WTC11 (cell line): ENCODE measurements at regions not wholly inside any gene's neighbourhood (a gene's known extent, or its start where the extent isn't known, plus 50 kb on each side); places are given as distances from the start of the nearest gene placed in this dataset.

ENCODE experiments used
- ATAC-seq: fragments of 200-7000 bp; cut with Tn5 transposase; 2 replicates; pipeline ENCODE4 v1.10.0; 2021; ENCODE audit warnings: mild to moderate bottlenecking, moderate library complexity
- CTCF ChIA-PET: fragments of 300-600 bp; sonication (Branson Sonifier 250); formaldehyde crosslinking; loops from one replicate; lab custom pipeline; 2021; ENCODE audit warnings: antibody characterized with exemption; lab: Charles Lee
- POLR2A ChIA-PET: fragments of 350-600 bp; sonication (Branson Sonifier 250); formaldehyde crosslinking; loops from one replicate; lab custom pipeline; 2021; ENCODE audit warnings: antibody characterized with exemption; lab: Charles Lee
- DNase-seq: peaks from one replicate; pipeline ENCODE4 v3.0.0; 2021; ENCODE audit warnings: low spot score
- H3K27ac Mint-ChIP-seq: 2 replicates; pipeline ENCODE4 v1.8.0; 2021; ENCODE audit warnings: mixed read lengths
- H3K27me3 Mint-ChIP-seq: 2 replicates; pipeline ENCODE4 v1.8.0; 2021; ENCODE audit warnings: low read depth, mild to moderate bottlenecking, moderate library complexity, mixed read lengths
- H3K36me3 Mint-ChIP-seq: 2 replicates; pipeline ENCODE4 v1.8.0; 2021; ENCODE audit warnings: mixed read lengths
- H3K4me1 Mint-ChIP-seq: 2 replicates; pipeline ENCODE4 v1.8.0; 2022; ENCODE audit warnings: mixed read lengths
- H3K4me3 Mint-ChIP-seq: 2 replicates; pipeline ENCODE4 v1.8.0; 2021; ENCODE audit warnings: mild to moderate bottlenecking, moderate library complexity, mixed read lengths
- H3K9me3 Mint-ChIP-seq: 2 replicates; pipeline ENCODE4 v1.8.0; 2021; ENCODE audit warnings: mixed read lengths
- ATF6 ChIP-seq: sonication (generic); formaldehyde crosslinking; IDR thresholded peaks from 2 replicates; pipeline ENCODE4 v1.8.1; 2023; ENCODE audit warnings: mild to moderate bottlenecking, missing genetic modification reagents
- CREB1 ChIP-seq: sonication (generic); formaldehyde crosslinking; IDR thresholded peaks from 2 replicates; pipeline ENCODE4 v1.8.0; 2023; ENCODE audit warnings: mild to moderate bottlenecking, missing genetic modification reagents
- CREM ChIP-seq: sonication (generic); formaldehyde crosslinking; IDR thresholded peaks from 2 replicates; pipeline ENCODE4 v1.8.1; 2022; ENCODE audit warnings: mild to moderate bottlenecking, missing genetic modification reagents, moderate library complexity
- ESRRA ChIP-seq: sonication (generic); formaldehyde crosslinking; IDR thresholded peaks from 2 replicates; pipeline ENCODE4 v1.8.1; 2022; ENCODE audit warnings: mild to moderate bottlenecking, missing genetic modification reagents, borderline replicate concordance
- ETV6 ChIP-seq: sonication (generic); formaldehyde crosslinking; IDR thresholded peaks from 2 replicates; pipeline ENCODE4 v1.8.1; 2022; ENCODE audit warnings: mild to moderate bottlenecking, missing genetic modification reagents
- IRF2 ChIP-seq: sonication (generic); formaldehyde crosslinking; IDR thresholded peaks from 2 replicates; pipeline ENCODE4 v1.8.0; 2022; ENCODE audit warnings: low read depth, missing genetic modification reagents, borderline replicate concordance
- MLX ChIP-seq: sonication (generic); formaldehyde crosslinking; IDR thresholded peaks from 2 replicates; pipeline ENCODE4 v1.8.1; 2023; ENCODE audit warnings: mild to moderate bottlenecking, missing genetic modification reagents, moderate library complexity
- NR2C2 ChIP-seq: sonication (generic); formaldehyde crosslinking; IDR thresholded peaks from 2 replicates; pipeline ENCODE4 v1.8.0; 2022; ENCODE audit warnings: mild to moderate bottlenecking, missing genetic modification reagents
- PRDM15 ChIP-seq: sonication (generic); formaldehyde crosslinking; IDR thresholded peaks from 2 replicates; pipeline ENCODE4 v1.8.0; 2022; ENCODE audit warnings: missing genetic modification reagents
- TEAD1 ChIP-seq: sonication (generic); formaldehyde crosslinking; IDR thresholded peaks from 2 replicates; pipeline ENCODE4 v1.8.0; 2022; ENCODE audit warnings: mild to moderate bottlenecking, missing genetic modification reagents
- TEAD4 ChIP-seq: sonication (generic); formaldehyde crosslinking; IDR thresholded peaks from 2 replicates; pipeline ENCODE4 v1.8.0; 2022; ENCODE audit warnings: mild to moderate bottlenecking, missing genetic modification reagents
- ZNF317 ChIP-seq: sonication (generic); formaldehyde crosslinking; IDR thresholded peaks from 2 replicates; pipeline ENCODE4 v1.8.1; 2023; ENCODE audit warnings: low read depth, mild to moderate bottlenecking, moderate library complexity, missing genetic modification reagents, borderline replicate concordance
- ZNF425 ChIP-seq: fragments of 250-450 bp; sonication (Bioruptor Pico); conservative IDR thresholded peaks from 2 replicates; pipeline ENCODE4 v1.9.0; 2021; ENCODE audit warnings: mild to moderate bottlenecking
- TF ChIP-seq, protein P1 (sequence below): sonication (generic); formaldehyde crosslinking; IDR thresholded peaks from 2 replicates; pipeline ENCODE4 v1.8.0; 2022; ENCODE audit warnings: mild to moderate bottlenecking, missing genetic modification reagents

DNA sequence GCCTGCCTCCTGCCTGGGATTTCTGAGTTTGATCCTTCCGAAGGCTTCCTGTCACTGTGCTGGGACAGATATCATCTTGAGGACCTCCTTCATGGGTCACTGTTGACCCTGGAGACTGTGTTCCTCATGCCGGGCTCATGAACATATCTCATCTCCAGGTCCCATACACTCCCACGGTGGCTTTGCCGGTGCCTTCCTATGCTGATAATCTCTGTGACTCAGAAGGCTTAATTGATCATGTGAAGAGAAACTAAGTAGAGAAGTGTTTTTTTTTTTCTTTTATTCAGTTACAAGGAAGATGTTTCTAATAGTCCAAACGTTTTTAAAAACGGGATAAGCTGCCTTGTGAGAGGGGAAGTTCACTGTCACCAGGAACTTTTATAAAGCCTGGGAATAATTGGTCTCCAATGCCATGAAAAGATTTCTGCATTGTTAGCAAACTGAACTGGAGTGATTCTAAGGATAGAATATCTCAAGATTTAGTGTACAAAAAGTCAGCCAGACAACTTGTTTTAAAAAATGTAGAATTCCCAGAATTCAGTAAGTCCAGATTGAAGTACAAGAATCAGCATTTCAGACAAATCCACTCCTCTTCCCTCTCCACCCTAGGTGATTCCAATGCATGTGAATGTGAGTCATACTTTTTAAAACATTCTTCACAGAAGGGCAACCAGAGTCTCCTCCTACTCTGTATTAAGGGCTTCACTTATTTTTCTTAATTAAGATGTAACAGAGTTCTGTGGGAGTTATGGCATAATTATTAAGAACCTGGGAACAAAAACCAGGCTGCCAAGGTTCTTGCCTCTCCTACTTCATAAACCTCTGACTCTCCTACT, 139.8 kb upstream of the LGR5 start:
- CTCF ChIA-PET: interaction anchor here (2.0 kb wide), 1 partner anchor 93 kb away, joined by 5 read pairs; no protein-coding TSS in a partner anchor
- Mint-ChIP-seq H3K4me3 (no peak overlapping the region), H3K4me1 (no peaks in the 10 kb centered on the region), H3K27me3 (no peaks in the 10 kb centered on the region), H3K9me3 (no peaks in the 10 kb centered on the region), H3K27ac (no peak overlapping the region), H3K36me3 (no peaks in the 10 kb centered on the region)
- POLR2A ChIA-PET: no interaction called here
- DNase-seq (no peak), ATAC-seq (no peak)
- no peak for TF ChIP-seq NR2C2 (CRISPR knock-in tag)
- TF ChIP-seq ATF6 (CRISPR knock-in tag): no peak
- TF ChIP-seq ZNF425 (CRISPR knock-in tag): no peak
- no peak for TF ChIP-seq IRF2 (CRISPR knock-in tag)
- no peak for TF ChIP-seq ZNF317 (CRISPR knock-in tag)
- TF ChIP-seq, protein P1, sequence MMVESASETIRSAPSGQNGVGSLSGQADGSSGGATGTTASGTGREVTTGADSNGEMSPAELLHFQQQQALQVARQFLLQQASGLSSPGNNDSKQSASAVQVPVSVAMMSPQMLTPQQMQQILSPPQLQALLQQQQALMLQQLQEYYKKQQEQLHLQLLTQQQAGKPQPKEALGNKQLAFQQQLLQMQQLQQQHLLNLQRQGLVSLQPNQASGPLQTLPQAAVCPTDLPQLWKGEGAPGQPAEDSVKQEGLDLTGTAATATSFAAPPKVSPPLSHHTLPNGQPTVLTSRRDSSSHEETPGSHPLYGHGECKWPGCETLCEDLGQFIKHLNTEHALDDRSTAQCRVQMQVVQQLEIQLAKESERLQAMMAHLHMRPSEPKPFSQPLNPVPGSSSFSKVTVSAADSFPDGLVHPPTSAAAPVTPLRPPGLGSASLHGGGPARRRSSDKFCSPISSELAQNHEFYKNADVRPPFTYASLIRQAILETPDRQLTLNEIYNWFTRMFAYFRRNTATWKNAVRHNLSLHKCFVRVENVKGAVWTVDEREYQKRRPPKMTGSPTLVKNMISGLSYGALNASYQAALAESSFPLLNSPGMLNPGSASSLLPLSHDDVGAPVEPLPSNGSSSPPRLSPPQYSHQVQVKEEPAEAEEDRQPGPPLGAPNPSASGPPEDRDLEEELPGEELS (CRISPR knock-in tag): no peak
- no peak for TF ChIP-seq TEAD4 (CRISPR knock-in tag)
- no peak for TF ChIP-seq CREB1 (CRISPR knock-in tag)
- no peak for TF ChIP-seq PRDM15 (CRISPR knock-in tag)
- TF ChIP-seq MLX: no peak
- no peak for TF ChIP-seq CREM (CRISPR knock-in tag)
- no peak for TF ChIP-seq TEAD1 (CRISPR knock-in tag)
- TF ChIP-seq ETV6 (CRISPR knock-in tag): no peak
- TF ChIP-seq ESRRA (CRISPR knock-in tag): no peak
- TF ChIP-seq, all 79 proteins: peak for 0
